NCI-H128 (cell line): ENCODE measurements at regions not wholly inside any gene's neighbourhood (a gene's known extent, or its start where the extent isn't known, plus 50 kb on each side); places are given as distances from the start of the nearest gene placed in this dataset.
"Not testable (repeated sequence)": the region's sequence is repeated elsewhere in the genome, so short reads cannot be mapped to it uniquely, and the experiment has no call there.

ENCODE experiments used
- DNase-seq: peaks from one replicate; lab custom pipeline; 2025; ENCODE audit not compliant: unreplicated experiment; lab: John Stamatoyannopoulos, UW

DNA sequence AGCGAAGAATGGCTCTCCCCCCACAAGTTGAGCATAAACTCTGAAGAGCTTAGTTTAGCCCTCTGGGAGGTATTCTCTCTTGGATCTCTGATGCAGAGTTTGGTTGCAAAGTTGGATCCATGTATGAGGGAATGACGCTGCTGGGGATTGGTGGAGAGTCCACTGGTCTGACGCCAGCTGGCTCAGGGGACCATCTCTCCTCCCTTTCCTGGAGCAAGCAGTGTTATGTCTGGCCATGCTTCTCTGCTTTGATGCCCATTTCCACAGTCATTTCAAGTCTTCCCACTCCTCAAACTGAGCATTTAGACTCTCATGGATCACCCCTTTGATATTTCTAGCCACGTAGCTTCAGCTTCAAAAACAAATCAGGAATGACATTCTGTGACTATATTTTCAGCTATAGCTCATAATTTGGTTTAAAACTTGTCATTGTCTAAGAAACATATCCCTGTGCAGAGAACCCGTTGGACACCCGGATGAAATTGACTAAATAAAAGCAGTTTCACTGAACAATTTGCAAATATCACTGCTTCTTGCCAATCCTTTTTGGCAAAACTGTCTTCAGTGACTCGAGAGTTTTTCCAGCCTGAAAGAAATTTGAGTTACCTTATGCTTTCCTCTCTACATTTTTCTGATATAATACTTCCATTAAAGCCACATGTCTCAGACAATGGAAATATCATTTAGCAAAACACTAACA is 193.4 kb upstream of the CDH11 start:
- no peak for DNase-seq

DNA sequence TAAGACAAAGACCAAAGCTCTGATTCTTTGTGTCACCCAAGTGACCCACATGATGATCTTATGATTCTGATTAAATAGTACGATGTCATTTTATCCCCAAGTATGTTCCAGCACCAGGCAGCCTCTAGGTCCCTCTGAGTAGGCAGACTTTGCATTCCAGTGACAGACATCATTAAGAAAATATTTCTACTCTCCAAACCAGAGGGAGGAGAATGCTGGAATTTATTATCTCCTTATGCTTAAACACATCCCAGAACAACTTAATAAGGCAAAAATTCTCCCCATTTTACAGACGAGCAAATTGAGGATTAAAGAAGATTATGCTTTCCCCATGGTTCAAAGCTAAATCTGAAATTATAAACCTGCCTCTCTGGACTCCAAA is 192.8 kb upstream of the CDH11 start:
- no peak for DNase-seq

- DNase-seq, result no peak
Measured at GRCh38 chr16:65313936-65314626, 192.2 kb upstream of the CDH11 start.

GRCh38 chr16:65312795-65313194 is 190.9 kb upstream of the CDH11 start:
- no peak for DNase-seq

- DNase-seq, result no peak
Measured at GRCh38 chr16:65312071-65312470, 190.2 kb upstream of the CDH11 start.

DNA sequence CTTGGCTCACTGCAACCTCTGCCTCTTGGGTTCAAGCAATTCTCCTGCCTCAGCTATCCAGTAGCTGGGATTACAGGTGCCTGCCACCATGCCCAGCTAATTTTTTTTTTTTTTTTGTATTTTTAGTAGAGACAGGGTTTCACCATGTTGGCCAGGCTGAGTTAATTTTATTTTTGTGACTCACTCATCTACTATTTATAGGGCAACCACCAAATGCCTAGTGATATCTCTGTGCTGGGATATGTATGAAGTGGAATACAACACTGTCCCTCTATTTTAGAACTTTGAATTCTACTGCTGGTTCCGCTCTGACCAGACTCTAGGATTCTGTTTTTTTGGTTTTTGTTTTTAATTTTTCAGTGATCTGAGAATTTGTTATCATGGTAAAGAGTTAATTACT is 188.6 kb upstream of the CDH11 start:
- not testable (repeated sequence) for DNase-seq

DNA sequence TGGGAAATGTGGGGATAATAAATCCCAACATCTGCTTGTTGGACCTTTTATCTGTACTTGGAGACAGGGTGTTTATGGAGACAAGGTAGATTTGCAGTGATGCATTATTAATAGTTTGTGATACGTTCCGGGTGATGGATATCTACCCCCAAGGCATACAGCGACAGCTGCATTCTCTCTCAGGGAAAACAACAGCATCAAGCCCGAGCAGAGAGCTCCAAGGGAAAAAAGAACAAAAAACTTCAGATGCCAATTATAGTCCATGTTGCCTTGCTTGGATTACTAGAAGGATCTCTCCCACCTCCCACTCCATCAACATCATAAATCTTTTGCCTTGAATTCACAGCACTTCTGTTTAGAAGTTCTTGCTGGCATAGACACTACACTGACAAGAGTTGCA is 187.5 kb upstream of the CDH11 start:
- no peak for DNase-seq

GRCh38 chr16:65308506-65308905 is 186.6 kb upstream of the CDH11 start:
- no peak for DNase-seq

GRCh38 chr16:65307286-65307685 is 185.4 kb upstream of the CDH11 start:
- no peak for DNase-seq

GRCh38 chr16:65306722-65307121 is 184.9 kb upstream of the CDH11 start:
- no peak for DNase-seq

DNA sequence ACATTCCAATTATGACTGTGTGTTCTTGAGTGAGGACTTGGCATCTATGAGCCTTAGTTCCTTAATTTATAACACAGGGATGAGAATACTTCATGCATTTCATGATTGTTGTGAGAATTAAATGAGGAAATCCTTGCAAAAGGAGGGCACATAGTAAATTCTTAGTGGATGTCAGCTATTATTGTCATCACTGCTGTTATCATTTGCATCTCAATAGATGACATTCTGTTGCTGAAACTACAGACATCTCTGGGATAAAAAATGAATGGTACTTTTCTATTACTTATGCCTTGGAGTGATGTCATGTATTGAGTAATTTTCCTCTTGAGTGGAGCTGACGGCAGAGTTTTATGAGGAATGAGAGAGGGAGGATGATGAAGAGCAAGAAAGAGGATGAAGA is 184.4 kb upstream of the CDH11 start:
- no peak for DNase-seq

GRCh38 chr16:65305266-65305959 is 183.6 kb upstream of the CDH11 start:
- DNase-seq, result no peak

DNA sequence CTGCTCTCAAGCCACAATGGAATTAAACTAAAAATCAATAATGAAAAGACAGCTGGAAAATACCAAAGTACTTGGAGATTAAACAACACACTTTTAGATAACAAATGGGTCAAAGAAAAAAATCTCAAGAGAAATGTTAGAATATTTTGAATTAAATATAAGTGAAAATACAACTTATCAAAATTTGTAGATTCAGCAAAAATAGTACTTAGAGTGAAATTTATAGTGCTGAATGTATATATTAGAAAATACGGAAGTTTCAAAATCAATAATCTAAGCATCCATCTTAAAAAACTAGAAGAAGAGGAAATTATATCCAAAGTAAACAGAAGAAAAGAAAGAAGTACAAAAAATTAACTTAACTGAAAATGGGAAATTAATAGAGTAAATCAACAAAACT is 179.2 kb upstream of the CDH11 start:
- DNase-seq, result no peak

DNA sequence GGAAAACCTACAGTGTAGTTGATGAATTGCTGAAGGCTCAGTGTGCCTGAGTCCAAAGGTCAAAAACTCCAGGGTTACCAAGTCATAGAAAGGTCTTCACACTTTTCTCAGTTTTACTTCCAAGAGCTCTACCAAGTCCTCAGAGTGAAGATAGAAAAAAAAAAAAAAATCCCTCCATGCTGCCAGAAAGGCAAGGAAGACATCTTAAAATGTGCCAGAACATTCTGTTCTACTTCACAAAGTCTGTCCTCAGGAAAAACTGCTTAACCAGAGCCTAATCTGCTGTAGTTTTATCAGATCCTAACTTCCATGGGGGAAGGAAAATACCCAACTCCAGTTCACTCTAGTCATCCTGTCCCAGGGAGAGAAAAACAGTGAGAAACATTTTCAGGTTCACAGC is 175.6 kb upstream of the CDH11 start:
- no peak for DNase-seq

DNA sequence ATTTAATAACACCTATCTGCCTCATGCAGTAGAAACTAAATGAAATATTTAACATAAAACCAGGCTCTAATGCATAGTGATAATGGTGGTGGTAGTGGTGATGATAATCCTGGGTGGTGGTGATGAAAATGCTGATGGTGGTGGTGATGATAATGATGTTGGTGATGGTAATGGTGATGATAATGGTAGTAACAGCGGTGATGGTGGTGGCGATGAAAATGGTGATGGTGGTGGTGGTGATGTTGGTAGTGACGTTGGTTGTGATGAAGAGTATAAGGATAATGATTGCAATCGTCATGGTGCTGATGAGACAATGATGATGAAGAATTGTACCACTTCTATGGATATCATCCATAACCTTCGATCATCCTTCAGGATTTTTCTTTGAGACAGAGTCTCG is 173.7 kb upstream of the CDH11 start:
- DNase-seq, result no peak

DNA sequence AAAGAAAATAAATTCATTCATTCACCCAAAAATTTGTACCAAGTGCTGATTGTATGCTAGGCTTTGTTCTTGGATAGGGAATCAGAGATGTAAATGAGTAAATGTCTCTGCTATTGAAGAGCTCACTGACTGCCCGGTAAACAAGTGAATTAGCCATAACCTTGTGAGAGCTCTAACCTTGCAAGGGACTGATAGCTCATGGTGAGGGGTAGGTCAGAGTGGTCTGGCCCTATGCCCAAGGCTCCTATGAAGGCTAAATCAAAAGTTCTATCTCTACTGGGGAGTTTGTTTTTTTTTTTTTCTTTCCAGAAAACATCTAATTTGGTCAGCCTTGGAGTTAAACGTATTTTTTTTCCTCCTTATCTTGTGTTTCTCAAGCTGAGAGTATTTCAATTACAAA is 172.8 kb upstream of the CDH11 start:
- DNase-seq, result no peak

DNA sequence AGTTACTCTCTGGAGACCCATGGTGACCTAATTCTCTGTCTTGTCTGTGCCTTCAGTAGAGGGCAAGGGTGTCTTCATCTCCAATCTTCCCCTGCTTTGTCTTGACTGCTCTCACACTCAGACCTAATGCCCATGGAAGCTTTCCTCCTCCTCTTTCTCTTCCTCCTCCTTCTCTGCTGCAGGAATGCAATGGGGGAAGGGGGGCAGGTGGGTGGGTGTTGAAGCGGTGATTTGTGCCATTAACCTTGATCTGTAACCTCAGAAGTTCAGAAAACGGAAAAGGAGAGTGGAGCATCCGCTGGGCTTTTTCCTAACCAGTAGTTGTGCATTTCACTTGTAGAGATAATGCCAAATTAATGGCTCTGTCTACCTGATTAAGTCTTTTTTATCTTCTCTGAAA is 172.3 kb upstream of the CDH11 start:
- DNase-seq, result no peak

DNA sequence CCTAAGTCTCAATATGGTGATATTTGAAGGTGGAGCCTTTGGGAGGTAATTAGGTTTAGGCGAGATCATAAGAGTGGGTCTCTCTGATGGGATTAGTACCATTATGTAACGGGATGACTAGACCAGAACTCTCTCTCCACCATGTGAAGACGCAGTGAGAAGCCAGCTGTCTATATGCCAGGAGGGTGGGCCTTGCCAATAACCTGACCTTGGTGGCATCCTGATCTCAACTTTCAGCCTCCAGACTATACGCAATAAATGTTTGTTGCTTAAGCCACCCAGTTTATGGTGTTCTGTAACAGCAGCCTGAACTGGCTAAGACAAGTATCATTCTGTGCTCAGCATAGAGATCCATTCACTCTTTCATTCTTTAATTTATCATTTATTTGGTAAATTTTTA is 167.2 kb upstream of the CDH11 start:
- no peak for DNase-seq

DNA sequence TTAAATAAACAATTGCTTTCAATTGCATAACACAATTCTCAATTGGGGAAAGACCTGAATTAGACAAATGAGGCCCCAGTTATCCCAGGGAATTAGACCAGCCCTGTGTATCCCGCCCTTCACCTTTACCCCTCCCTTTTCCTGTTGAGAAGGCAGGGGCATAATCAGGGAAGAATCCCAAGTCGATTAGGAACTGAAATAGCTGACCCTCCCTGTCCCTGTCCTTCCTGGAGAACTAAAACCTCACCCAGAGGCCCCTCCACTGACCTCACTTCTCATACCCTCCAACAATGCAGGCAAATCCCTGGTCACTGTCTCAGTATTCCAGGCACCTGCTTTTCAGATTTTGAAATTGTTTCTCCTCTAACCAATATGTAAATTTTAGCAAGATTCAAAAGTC is 165.4 kb upstream of the CDH11 start:
- DNase-seq, result no peak

DNA sequence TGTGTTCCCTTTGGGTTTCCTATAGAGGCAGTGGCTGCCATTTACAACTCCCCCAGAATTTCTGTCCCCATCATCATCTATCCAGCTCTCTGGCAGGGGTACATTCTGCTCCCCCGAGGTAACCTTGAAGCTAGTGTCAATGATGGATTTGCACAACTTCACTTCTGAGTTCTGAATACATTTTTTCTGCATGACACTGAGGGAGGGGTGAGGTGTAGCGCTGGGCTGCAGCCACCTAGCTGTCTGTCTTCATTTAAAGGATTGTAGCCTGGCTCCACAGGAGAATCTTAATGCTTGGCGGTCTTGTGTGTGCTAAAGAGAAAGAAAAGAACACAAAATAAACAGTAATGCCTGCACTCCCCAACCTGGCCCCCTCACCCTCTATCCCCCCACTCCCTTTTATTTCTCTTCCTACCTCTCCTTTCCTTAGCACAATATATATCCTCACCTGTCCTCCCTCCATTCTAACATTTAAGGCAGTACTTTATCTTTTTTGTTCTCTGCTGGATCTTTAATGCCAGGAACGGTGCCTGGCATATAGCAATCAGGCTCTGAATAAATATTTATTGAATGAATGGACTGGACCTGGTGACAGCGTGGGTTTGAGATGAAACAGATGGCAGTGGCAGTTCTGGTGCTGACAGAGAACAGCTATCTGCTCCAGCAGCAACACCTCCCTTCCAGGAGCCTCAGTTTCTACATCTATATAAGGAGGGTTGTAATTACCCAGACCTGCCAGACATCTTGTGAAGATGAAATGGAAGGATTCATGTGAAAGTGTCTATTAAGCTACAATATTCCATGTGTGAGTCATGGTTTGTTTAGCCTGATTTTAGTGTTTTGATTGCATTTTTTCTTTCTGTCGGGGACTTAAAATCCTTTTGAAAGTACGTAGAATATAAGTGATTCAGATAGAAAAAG is 163.5 kb upstream of the CDH11 start:
- no peak for DNase-seq

GRCh38 chr16:65284626-65285025 is 162.8 kb upstream of the CDH11 start:
- no peak for DNase-seq
